ENCODE measurements at regions not wholly inside any gene's neighbourhood (a gene's known extent, or its start where the extent isn't known, plus 50 kb on each side); places are given as distances from the start of the nearest gene placed in this dataset.
A peak's percentile ranks its signal among the peaks of the same experiment; 100 is the strongest.
"Not testable (repeated sequence)": the region's sequence is repeated elsewhere in the genome, so short reads cannot be mapped to it uniquely, and the experiment has no call there.

- Mint-ChIP-seq H3K27ac (ENCODE audit: unreplicated experiment) (no peak overlapping the region), H3K9me3 (ENCODE audit: unreplicated experiment) (peaks cover 4% of the 10 kb centered on the region), H3K4me1 (ENCODE audit: unreplicated experiment) (no peaks in the 10 kb centered on the region), H3K4me3 (ENCODE audit: unreplicated experiment) (no peak overlapping the region), H3K27me3 (ENCODE audit: unreplicated experiment) (no peaks in the 10 kb centered on the region), H3K36me3 (ENCODE audit: unreplicated experiment) (no peaks in the 10 kb centered on the region)
- no peak for TF ChIP-seq CTCF (IDR thresholded peaks at IDR 0.05)
- no peak for DNase-seq (ENCODE audit: extremely low spot score, unreplicated experiment)
These were observed 1247.6 kb downstream of the CDH8 start for GRCh38 chr16:60788631-60789030.

- H3K4me1 Mint-ChIP-seq (ENCODE audit: unreplicated experiment): no peaks in the 10 kb centered on the region
- H3K4me3 Mint-ChIP-seq (ENCODE audit: unreplicated experiment): no peak overlapping the region
- no peak overlapping the region for H3K27ac Mint-ChIP-seq (ENCODE audit: unreplicated experiment)
- no peak for DNase-seq (ENCODE audit: extremely low spot score, unreplicated experiment)
- H3K9me3 Mint-ChIP-seq (ENCODE audit: unreplicated experiment): peaks cover 14% of the 10 kb centered on the region
- H3K27me3 Mint-ChIP-seq (ENCODE audit: unreplicated experiment): no peaks in the 10 kb centered on the region
- no peaks in the 10 kb centered on the region for H3K36me3 Mint-ChIP-seq (ENCODE audit: unreplicated experiment)
- TF ChIP-seq CTCF (IDR thresholded peaks at IDR 0.05): no peak
These were observed 1260.0 kb downstream of the CDH8 start for GRCh38 chr16:60776281-60776680.

- Mint-ChIP-seq H3K27me3 (ENCODE audit: unreplicated experiment) (no peaks in the 10 kb centered on the region), H3K27ac (ENCODE audit: unreplicated experiment) (no peak overlapping the region), H3K4me1 (ENCODE audit: unreplicated experiment) (no peaks in the 10 kb centered on the region), H3K36me3 (ENCODE audit: unreplicated experiment) (no peaks in the 10 kb centered on the region), H3K4me3 (ENCODE audit: unreplicated experiment) (no peak overlapping the region), H3K9me3 (ENCODE audit: unreplicated experiment) (peaks cover 14% of the 10 kb centered on the region)
- no peak for DNase-seq (ENCODE audit: extremely low spot score, unreplicated experiment)
- TF ChIP-seq CTCF (IDR thresholded peaks at IDR 0.05): no peak
These were observed 1265.1 kb downstream of the CDH8 start for GRCh38 chr16:60771138-60771537.

- H3K4me1 Mint-ChIP-seq (ENCODE audit: unreplicated experiment); H3K4me3 Mint-ChIP-seq (ENCODE audit: unreplicated experiment); H3K27ac Mint-ChIP-seq (ENCODE audit: unreplicated experiment); DNase-seq (ENCODE audit: extremely low spot score, unreplicated experiment); H3K36me3 Mint-ChIP-seq (ENCODE audit: unreplicated experiment); H3K27me3 Mint-ChIP-seq (ENCODE audit: unreplicated experiment): not testable (repeated sequence)
- peaks cover 14% of the 10 kb centered on the region for H3K9me3 Mint-ChIP-seq (ENCODE audit: unreplicated experiment)
These were observed 1265.9 kb downstream of the CDH8 start for GRCh38 chr16:60770384-60770783.

GRCh38 chr16:60763869-60764268 lies 1272.4 kb downstream of the CDH8 start:
- H3K4me3 Mint-ChIP-seq (ENCODE audit: unreplicated experiment): no peak overlapping the region
- H3K9me3 Mint-ChIP-seq (ENCODE audit: unreplicated experiment): peaks cover 3% of the 10 kb centered on the region
- H3K27ac Mint-ChIP-seq (ENCODE audit: unreplicated experiment): no peak overlapping the region
- DNase-seq (ENCODE audit: extremely low spot score, unreplicated experiment): no peak
- TF ChIP-seq CTCF (IDR thresholded peaks at IDR 0.05): no peak
- no peaks in the 10 kb centered on the region for H3K4me1 Mint-ChIP-seq (ENCODE audit: unreplicated experiment)
- H3K36me3 Mint-ChIP-seq (ENCODE audit: unreplicated experiment): no peaks in the 10 kb centered on the region
- H3K27me3 Mint-ChIP-seq (ENCODE audit: unreplicated experiment): no peaks in the 10 kb centered on the region

GRCh38 chr16:60755907-60756306 lies 1280.3 kb downstream of the CDH8 start:
- H3K27me3 Mint-ChIP-seq (ENCODE audit: unreplicated experiment): no peaks in the 10 kb centered on the region
- no peaks in the 10 kb centered on the region for H3K9me3 Mint-ChIP-seq (ENCODE audit: unreplicated experiment)
- DNase-seq (ENCODE audit: extremely low spot score, unreplicated experiment): no peak
- peak; percentile 26 for TF ChIP-seq CTCF (IDR thresholded peaks at IDR 0.05)
- no peak overlapping the region for H3K4me3 Mint-ChIP-seq (ENCODE audit: unreplicated experiment)
- no peaks in the 10 kb centered on the region for H3K36me3 Mint-ChIP-seq (ENCODE audit: unreplicated experiment)
- no peak overlapping the region for H3K27ac Mint-ChIP-seq (ENCODE audit: unreplicated experiment)
- no peaks in the 10 kb centered on the region for H3K4me1 Mint-ChIP-seq (ENCODE audit: unreplicated experiment)
